H1 (cell line): ENCODE measurements at regions not wholly inside any gene's neighbourhood (a gene's known extent, or its start where the extent isn't known, plus 50 kb on each side); places are given as distances from the start of the nearest gene placed in this dataset.

Experiments used
- TF ChIP-seq, protein P1 (sequence below): IDR thresholded peaks from 2 replicates; pipeline ENCODE4 v1.6.1; 2012; ENCODE audit warnings: inconsistent platforms

DNA sequence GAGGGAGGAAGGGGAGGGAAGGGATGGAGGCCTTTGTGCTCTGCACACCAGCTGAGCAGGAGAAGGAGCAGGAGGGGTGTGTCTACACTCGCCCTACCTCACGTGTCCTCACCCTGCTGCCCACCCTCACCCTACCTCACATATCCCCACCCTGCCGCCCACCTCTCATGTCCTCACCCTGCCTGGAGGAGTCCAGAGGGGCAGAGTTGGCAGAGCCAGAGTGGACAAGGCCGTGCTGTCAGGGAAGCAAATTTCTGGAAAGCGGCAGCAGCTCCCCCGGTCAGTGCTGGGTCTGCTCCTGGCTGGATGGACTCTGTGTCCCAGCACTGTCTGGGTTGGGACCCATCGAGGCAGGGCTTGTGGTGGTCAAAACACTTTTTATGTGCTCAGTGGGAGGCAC, 799.6 kb downstream of the BRD1 start (continued):
- TF ChIP-seq, protein P1, sequence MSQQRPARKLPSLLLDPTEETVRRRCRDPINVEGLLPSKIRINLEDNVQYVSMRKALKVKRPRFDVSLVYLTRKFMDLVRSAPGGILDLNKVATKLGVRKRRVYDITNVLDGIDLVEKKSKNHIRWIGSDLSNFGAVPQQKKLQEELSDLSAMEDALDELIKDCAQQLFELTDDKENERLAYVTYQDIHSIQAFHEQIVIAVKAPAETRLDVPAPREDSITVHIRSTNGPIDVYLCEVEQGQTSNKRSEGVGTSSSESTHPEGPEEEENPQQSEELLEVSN, result no peak
- TF ChIP-seq, all 59 proteins: peak for 0
